Panc1 (cell line): ENCODE measurements at regions not wholly inside any gene's neighbourhood (a gene's known extent, or its start where the extent isn't known, plus 50 kb on each side); places are given as distances from the start of the nearest gene placed in this dataset.
"Not testable (repeated sequence)": the region's sequence is repeated elsewhere in the genome, so short reads cannot be mapped to it uniquely, and the experiment has no call there.

ENCODE experiments used
- ATAC-seq: fragments of 200-7000 bp; cut with Tn5 transposase; 2 replicates; pipeline ENCODE4 v1.9.1; 2020; ENCODE audit warnings: mild to moderate bottlenecking, moderate library complexity
- BruUV-seq: library from RNA; stranded (reverse); fragments of 400-500 nt; replicated peaks from 2 replicates; lab custom pipeline; 2021; lab: Mats Ljungman, UMichigan
- CTCF ChIA-PET: fragments of 300-600 bp; sonication (Branson Sonifier 250); formaldehyde crosslinking; loops from one replicate; lab custom pipeline; 2022; ENCODE audit warnings: antibody characterized with exemption; lab: Charles Lee
- POLR2A ChIA-PET: fragments of 300-600 bp; sonication (Branson Sonifier 250); formaldehyde crosslinking; loops from one replicate; lab custom pipeline; 2022; ENCODE audit warnings: antibody characterized with exemption; lab: Charles Lee
- DNase-seq: peaks from one replicate; pipeline ENCODE4 v3.0.0-alpha.2; 2010; ENCODE audit warnings: low read depth, low spot score
- H3K27ac ChIP-seq: 2 replicates; pipeline ENCODE4 v1.5.1; 2011; ENCODE audit warnings: mild to moderate bottlenecking, low read length, inconsistent platforms
- H3K27me3 ChIP-seq: fragments of 200-500 bp; sonication (Bioruptor generic); 2 replicates; pipeline ENCODE4 v1.6.0; 2014; ENCODE audit warnings: low read length, inconsistent platforms; ENCODE audit not compliant: control insufficient read depth, insufficient read depth
- H3K36me3 ChIP-seq: fragments of 200-500 bp; sonication (Bioruptor generic); 2 replicates; pipeline ENCODE4 v1.5.1; 2014; ENCODE audit warnings: inconsistent platforms, mild to moderate bottlenecking, low read length, moderate library complexity; ENCODE audit not compliant: control insufficient read depth, insufficient read depth
- H3K4me1 ChIP-seq: 2 replicates; pipeline ENCODE4 v1.5.1; 2011; ENCODE audit warnings: inconsistent platforms, mild to moderate bottlenecking, low read length, moderate library complexity; ENCODE audit not compliant: control insufficient read depth, insufficient read depth
- H3K4me3 ChIP-seq, 2 experiments: 2 replicates each; pipeline ENCODE4 v1.5.1; 2011 to 2012; ENCODE audit warnings: low read depth in 2 of 2, low read length in 2 of 2, mild to moderate bottlenecking in 2 of 2, inconsistent platforms in 1 of 2, moderate library complexity in 1 of 2
- H3K9me3 ChIP-seq: fragments of 200-500 bp; sonication (Bioruptor generic); 2 replicates; pipeline ENCODE4 v1.5.1; 2014; ENCODE audit warnings: low read depth, mild to moderate bottlenecking, inconsistent platforms, low read length, moderate library complexity; ENCODE audit not compliant: control insufficient read depth, insufficient read depth
- POLR2AphosphoS5 ChIP-seq: IDR thresholded peaks from 2 replicates; pipeline ENCODE4 v1.6.1; 2012; ENCODE audit warnings: mild to moderate bottlenecking, low read depth, low read length, moderate library complexity
- SIN3A ChIP-seq: IDR thresholded peaks from 2 replicates; pipeline ENCODE4 v1.6.1; 2012; ENCODE audit warnings: low read depth, mild to moderate bottlenecking, low read length, moderate library complexity, borderline replicate concordance; ENCODE audit not compliant: insufficient read depth
- TCF7L2 ChIP-seq: IDR thresholded peaks from 2 replicates; pipeline ENCODE4 v1.6.1; 2011; ENCODE audit warnings: mild to moderate bottlenecking, low read depth, low read length, inconsistent platforms
- in situ Hi-C: cut with HindIII; loops from 2 replicates; pipeline ENCODE4 v1.10.0; 2016; ENCODE audit warnings: low sequenced_read_pairs, low pct_unique_long_range_greater_than_20kb
- intact Hi-C: fragments of 100-400 bp; cut with micrococcal nuclease; formaldehyde crosslinking; loops from one replicate; pipeline ENCODE4 v1.10.0; 2022; ENCODE audit not compliant: unreplicated experiment
- TF ChIP-seq, protein P1 (sequence below): fragments of 450-650 bp; IDR thresholded peaks from 2 replicates; pipeline ENCODE4 v1.5.1; 2017; ENCODE audit warnings: mild to moderate bottlenecking
- TF ChIP-seq, protein P2 (sequence below), 2 experiments: IDR thresholded peaks; 2 replicates each; pipeline ENCODE4 v1.6.1; 2011 to 2012; ENCODE audit warnings: low read depth in 2 of 2, control low read depth in 1 of 2, low read length in 1 of 2, mild to moderate bottlenecking in 1 of 2, moderate library complexity in 1 of 2; ENCODE audit not compliant: insufficient read depth in 1 of 2

DNA sequence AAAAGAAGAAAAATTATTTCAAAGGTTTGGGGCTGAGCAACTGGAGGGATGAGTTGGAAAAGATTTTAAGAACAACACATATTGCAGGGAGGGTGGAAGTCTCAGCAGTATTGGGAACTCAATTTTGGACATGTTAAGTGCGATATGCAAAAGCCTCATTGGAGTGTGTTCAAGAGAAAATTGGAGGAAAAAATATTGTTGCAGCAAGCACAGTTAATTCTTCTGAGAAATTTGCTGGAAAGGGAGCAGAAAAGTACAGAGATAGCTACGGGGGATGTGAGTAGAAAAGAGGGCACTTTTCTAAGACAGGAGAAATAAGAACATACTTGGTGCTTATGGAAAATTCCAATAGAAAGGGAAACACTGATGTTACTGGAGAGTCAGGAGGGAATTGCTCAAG, 59.8 kb upstream of the MAGI2 start:
- in situ Hi-C loops: no loop called here
- CTCF ChIA-PET: no interaction called here
- Histone ChIP-seq H3K27me3 (no peaks in the 10 kb centered on the region), H3K27ac (peak overlapping the region; percentile 1; the same call in 1 of the 2 replicates), H3K4me1 (peaks cover 3% of the 10 kb centered on the region; the same call in 1 of the 2 replicates), H3K36me3 (no peaks in the 10 kb centered on the region), H3K4me3 (no peak overlapping the region), H3K9me3 (no peaks in the 10 kb centered on the region)
- no peak for TF ChIP-seq SIN3A
- TF ChIP-seq, protein P1, sequence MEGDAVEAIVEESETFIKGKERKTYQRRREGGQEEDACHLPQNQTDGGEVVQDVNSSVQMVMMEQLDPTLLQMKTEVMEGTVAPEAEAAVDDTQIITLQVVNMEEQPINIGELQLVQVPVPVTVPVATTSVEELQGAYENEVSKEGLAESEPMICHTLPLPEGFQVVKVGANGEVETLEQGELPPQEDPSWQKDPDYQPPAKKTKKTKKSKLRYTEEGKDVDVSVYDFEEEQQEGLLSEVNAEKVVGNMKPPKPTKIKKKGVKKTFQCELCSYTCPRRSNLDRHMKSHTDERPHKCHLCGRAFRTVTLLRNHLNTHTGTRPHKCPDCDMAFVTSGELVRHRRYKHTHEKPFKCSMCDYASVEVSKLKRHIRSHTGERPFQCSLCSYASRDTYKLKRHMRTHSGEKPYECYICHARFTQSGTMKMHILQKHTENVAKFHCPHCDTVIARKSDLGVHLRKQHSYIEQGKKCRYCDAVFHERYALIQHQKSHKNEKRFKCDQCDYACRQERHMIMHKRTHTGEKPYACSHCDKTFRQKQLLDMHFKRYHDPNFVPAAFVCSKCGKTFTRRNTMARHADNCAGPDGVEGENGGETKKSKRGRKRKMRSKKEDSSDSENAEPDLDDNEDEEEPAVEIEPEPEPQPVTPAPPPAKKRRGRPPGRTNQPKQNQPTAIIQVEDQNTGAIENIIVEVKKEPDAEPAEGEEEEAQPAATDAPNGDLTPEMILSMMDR: no peak
- no peak for TF ChIP-seq POLR2AphosphoS5
- TF ChIP-seq, protein P2, sequence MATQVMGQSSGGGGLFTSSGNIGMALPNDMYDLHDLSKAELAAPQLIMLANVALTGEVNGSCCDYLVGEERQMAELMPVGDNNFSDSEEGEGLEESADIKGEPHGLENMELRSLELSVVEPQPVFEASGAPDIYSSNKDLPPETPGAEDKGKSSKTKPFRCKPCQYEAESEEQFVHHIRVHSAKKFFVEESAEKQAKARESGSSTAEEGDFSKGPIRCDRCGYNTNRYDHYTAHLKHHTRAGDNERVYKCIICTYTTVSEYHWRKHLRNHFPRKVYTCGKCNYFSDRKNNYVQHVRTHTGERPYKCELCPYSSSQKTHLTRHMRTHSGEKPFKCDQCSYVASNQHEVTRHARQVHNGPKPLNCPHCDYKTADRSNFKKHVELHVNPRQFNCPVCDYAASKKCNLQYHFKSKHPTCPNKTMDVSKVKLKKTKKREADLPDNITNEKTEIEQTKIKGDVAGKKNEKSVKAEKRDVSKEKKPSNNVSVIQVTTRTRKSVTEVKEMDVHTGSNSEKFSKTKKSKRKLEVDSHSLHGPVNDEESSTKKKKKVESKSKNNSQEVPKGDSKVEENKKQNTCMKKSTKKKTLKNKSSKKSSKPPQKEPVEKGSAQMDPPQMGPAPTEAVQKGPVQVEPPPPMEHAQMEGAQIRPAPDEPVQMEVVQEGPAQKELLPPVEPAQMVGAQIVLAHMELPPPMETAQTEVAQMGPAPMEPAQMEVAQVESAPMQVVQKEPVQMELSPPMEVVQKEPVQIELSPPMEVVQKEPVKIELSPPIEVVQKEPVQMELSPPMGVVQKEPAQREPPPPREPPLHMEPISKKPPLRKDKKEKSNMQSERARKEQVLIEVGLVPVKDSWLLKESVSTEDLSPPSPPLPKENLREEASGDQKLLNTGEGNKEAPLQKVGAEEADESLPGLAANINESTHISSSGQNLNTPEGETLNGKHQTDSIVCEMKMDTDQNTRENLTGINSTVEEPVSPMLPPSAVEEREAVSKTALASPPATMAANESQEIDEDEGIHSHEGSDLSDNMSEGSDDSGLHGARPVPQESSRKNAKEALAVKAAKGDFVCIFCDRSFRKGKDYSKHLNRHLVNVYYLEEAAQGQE (IDR thresholded peaks at IDR 0.05; ENCODE audit: insufficient read depth in 1 of 2, low read depth in 2 of 2, low read length in 1 of 2): no peak
- TF ChIP-seq TCF7L2: no peak
- ATAC-seq (no peak), DNase-seq (no peak)
- intact Hi-C loops: no loop called here
- no TSS peak for BruUV-seq
- POLR2A ChIA-PET: no interaction called here

DNA sequence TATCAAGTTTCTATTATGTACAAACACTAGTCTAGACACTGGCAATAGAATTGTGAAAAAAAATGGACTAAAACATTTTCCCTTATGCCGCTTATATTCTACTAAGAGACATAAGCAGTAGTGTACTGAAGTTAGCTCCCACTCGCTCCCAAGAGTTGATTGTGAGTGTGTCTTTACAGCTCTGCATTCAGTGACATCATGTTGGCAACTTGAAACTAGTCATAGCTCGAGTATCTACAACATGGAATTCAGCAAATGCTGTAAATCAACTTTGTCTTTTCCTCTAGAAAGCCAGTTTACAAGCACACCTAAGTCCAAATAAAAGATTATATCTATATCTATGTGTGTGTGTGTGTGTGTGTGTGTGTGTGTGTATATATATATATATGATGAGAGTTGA, 58.8 kb upstream of the MAGI2 start:
- POLR2A ChIA-PET: no interaction called here

DNA sequence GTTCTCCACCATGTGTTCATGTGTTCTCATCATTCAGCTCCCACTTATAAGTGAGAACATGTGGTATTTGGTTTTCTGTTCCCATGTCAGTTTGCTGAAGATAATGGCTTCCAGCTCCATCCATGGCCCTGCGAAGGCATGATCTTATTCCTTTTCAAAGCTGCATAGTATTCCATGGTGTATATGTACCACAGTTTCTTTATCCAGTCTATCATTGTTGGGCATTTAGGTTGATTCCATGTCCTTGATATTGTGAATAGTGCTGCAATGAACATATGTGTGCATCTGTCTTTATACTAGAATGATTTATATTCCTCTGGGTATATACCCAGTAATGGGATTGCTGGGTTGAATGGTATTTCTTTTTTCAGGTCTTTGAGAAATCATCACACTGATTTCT, 57.6 kb upstream of the MAGI2 start:
- in situ Hi-C loops, DNase-seq, POLR2A ChIA-PET, BruUV-seq, H3K4me3 ChIP-seq, H3K27me3 ChIP-seq, H3K9me3 ChIP-seq, H3K36me3 ChIP-seq, ATAC-seq, CTCF ChIA-PET, H3K27ac ChIP-seq, intact Hi-C loops: not testable (repeated sequence)
- H3K4me1 ChIP-seq: peaks cover 25% of the 10 kb centered on the region

More for the DNA sequence above, 58.8 kb upstream of the MAGI2 start:
- Histone ChIP-seq H3K27me3 (no peaks in the 10 kb centered on the region), H3K9me3 (no peaks in the 10 kb centered on the region), H3K27ac (no peak overlapping the region), H3K36me3 (no peaks in the 10 kb centered on the region), H3K4me3 (no peak overlapping the region), H3K4me1 (peaks cover 13% of the 10 kb centered on the region; the same call in 1 of the 2 replicates)
- no peak for TF ChIP-seq TCF7L2
- TF ChIP-seq SIN3A: no peak
- TF ChIP-seq POLR2AphosphoS5: no peak
- TF ChIP-seq, protein P1: no peak
- TF ChIP-seq, protein P2 (IDR thresholded peaks at IDR 0.05; ENCODE audit: insufficient read depth in 1 of 2, low read depth in 2 of 2, low read length in 1 of 2): no peak
- intact Hi-C loops (no loop called here), in situ Hi-C loops (no loop called here)
- ATAC-seq (no peak), DNase-seq (no peak)
- CTCF ChIA-PET: no interaction called here
- no TSS peak for BruUV-seq
